A549 (cell line): ENCODE measurements at regions not wholly inside any gene's neighbourhood (a gene's known extent, or its start where the extent isn't known, plus 50 kb on each side); places are given as distances from the start of the nearest gene placed in this dataset.

Experiments used
- ATAC-seq, 2 experiments: fragments of 200-7000 bp in 1 of 2; fragments of >200 bp in 1 of 2; cut with Nextera tagmentation in 1 of 2; cut with Tn5 transposase in 1 of 2; 3 replicates each; pipeline versions ENCODE4 v1.8.0 to v1.9.1; 2018 to 2020; ENCODE audit warnings: mild to moderate bottlenecking in 1 of 2, moderate library complexity in 1 of 2
- CTCF ChIA-PET: fragments of 300-600 bp; sonication (Branson Sonifier 250); formaldehyde crosslinking; extraction: SDS; loops from one replicate; lab custom pipeline; 2021; ENCODE audit warnings: antibody characterized with exemption, inconsistent platforms; lab: Yijun Ruan, JAX
- POLR2A ChIA-PET: fragments of 350-600 bp; formaldehyde crosslinking; extraction: SDS; loops from one replicate; lab custom pipeline; 2021; ENCODE audit warnings: antibody characterized with exemption, inconsistent platforms; lab: Yijun Ruan, JAX
- DNase-seq, 2 experiments: peaks; one replicate each; pipeline versions ENCODE4 v3.0.0 to v3.0.0-alpha.2; 2011 to 2016; ENCODE audit warnings: low read depth in 1 of 2, low spot score in 1 of 2
- FAIRE-seq: peaks from 2 replicates; lab custom pipeline; 2011; peaks lifted over from hg19 to GRCh38; lab: Jason Lieb, UNC
- H3K27ac ChIP-seq, 2 experiments: fragments of >200 bp; sonication (Bioruptor Twin); formaldehyde crosslinking; 3 replicates each; pipeline ENCODE4 v1.5.1; 2016 to 2017
- H3K4me1 ChIP-seq: fragments of >200 bp; sonication (Bioruptor Twin); formaldehyde crosslinking; 3 replicates; pipeline ENCODE4 v1.6.1; 2016
- H3K4me2 ChIP-seq: fragments of >200 bp; sonication (Bioruptor Twin); formaldehyde crosslinking; 3 replicates; pipeline ENCODE4 v1.6.1; 2016
- H3K4me3 ChIP-seq: fragments of >200 bp; sonication (Bioruptor Twin); formaldehyde crosslinking; 3 replicates; pipeline ENCODE4 v1.5.1; 2016
- H3K9me3 ChIP-seq: fragments of >200 bp; sonication (Bioruptor Twin); formaldehyde crosslinking; 3 replicates; pipeline ENCODE4 v1.6.1; 2016
- ATOH8 ChIP-seq: fragments of 250-450 bp; sonication (Bioruptor Pico); IDR thresholded peaks from 2 replicates; pipeline ENCODE4 v1.5.0; 2020; ENCODE audit warnings: low read depth, mild to moderate bottlenecking, moderate library complexity
- BCL3 ChIP-seq: fragments of >200 bp; sonication (Bioruptor Twin); formaldehyde crosslinking; IDR thresholded peaks from 3 replicates; pipeline ENCODE4 v1.6.1; 2016
- BHLHE40 ChIP-seq: IDR thresholded peaks from 2 replicates; pipeline ENCODE4 v1.6.1; 2012; ENCODE audit warnings: low read depth, low read length, inconsistent platforms
- CHD2 ChIP-seq: fragments of 150-350 bp; IDR thresholded peaks from 2 replicates; pipeline ENCODE4 v1.6.1; 2014; ENCODE audit warnings: low read length; ENCODE audit not compliant: partially characterized antibody
- CTCF ChIP-seq: fragments of >200 bp; sonication (Bioruptor Twin); formaldehyde crosslinking; IDR thresholded peaks from 3 replicates; pipeline ENCODE4 v1.5.1; 2016
- EHMT2 ChIP-seq: fragments of 200-600 bp; sonication (generic); IDR thresholded peaks from 2 replicates; pipeline ENCODE4 v1.6.1; 2016; ENCODE audit warnings: antibody characterized with exemption, low read depth, mild to moderate bottlenecking, moderate library complexity
- ESRRA ChIP-seq: fragments of 150-350 bp; IDR thresholded peaks from 2 replicates; pipeline ENCODE4 v1.6.1; 2014; ENCODE audit warnings: mild to moderate bottlenecking, low read length, borderline replicate concordance
- FOSB ChIP-seq: fragments of 250-450 bp; sonication (Bioruptor Pico); IDR thresholded peaks from 2 replicates; pipeline ENCODE4 v1.5.0; 2020; ENCODE audit warnings: mild to moderate bottlenecking, moderate library complexity
- FOSL2 ChIP-seq, 2 experiments: fragments of 450-650 bp in 1 of 2; fragments of >200 bp in 1 of 2; sonication (Bioruptor Twin) in 1 of 2; formaldehyde crosslinking; IDR thresholded peaks; 2 replicates each; pipeline versions ENCODE4 v1.5.0 to v1.6.1; 2016 to 2020; ENCODE audit warnings: mild to moderate bottlenecking in 1 of 2, moderate library complexity in 1 of 2
- FOXS1 ChIP-seq: fragments of 250-450 bp; sonication (Bioruptor Pico); IDR thresholded peaks from 2 replicates; pipeline ENCODE4 v1.5.0; 2020; ENCODE audit warnings: mild to moderate bottlenecking, moderate library complexity
- GATA3 ChIP-seq: IDR thresholded peaks from 2 replicates; pipeline ENCODE4 v1.6.1; 2012; ENCODE audit warnings: borderline replicate concordance
- HOXB5 ChIP-seq: fragments of 250-450 bp; sonication (Bioruptor Pico); IDR thresholded peaks from 2 replicates; pipeline ENCODE4 v1.5.0; 2020; ENCODE audit warnings: mild to moderate bottlenecking, moderate library complexity
- JUN ChIP-seq, 2 experiments: fragments of >200 bp; sonication (Bioruptor Twin); formaldehyde crosslinking; IDR thresholded peaks; 2 replicates in 1 of 2; 3 replicates in 1 of 2; pipeline ENCODE4 v1.6.1; 2016 to 2017
- JUNB ChIP-seq: fragments of >200 bp; sonication (Bioruptor Twin); formaldehyde crosslinking; IDR thresholded peaks from 2 replicates; pipeline ENCODE4 v1.6.1; 2016
- KDM1A ChIP-seq: fragments of 200-600 bp; sonication (generic); IDR thresholded peaks from 2 replicates; pipeline ENCODE4 v1.6.1; 2016; ENCODE audit warnings: low read depth, mild to moderate bottlenecking
- MAFK ChIP-seq: fragments of 450-650 bp; IDR thresholded peaks from 2 replicates; pipeline ENCODE4 v1.6.1; 2014; ENCODE audit not compliant: partially characterized antibody
- MYC ChIP-seq: IDR thresholded peaks from 2 replicates; pipeline ENCODE4 v1.6.1; 2012; ENCODE audit warnings: mild to moderate bottlenecking, inconsistent platforms, low read length, improper control_type of control experiment, borderline replicate concordance
- PHF8 ChIP-seq: fragments of 200-600 bp; sonication (generic); IDR thresholded peaks from 2 replicates; pipeline ENCODE4 v1.6.1; 2016; ENCODE audit warnings: low read depth, mild to moderate bottlenecking, antibody characterized with exemption, moderate library complexity, borderline replicate concordance
- POLR2AphosphoS2 ChIP-seq: conservative IDR thresholded peaks from 2 replicates; pipeline ENCODE4 v1.6.1; 2012; ENCODE audit warnings: low read length, improper control_type of control experiment, inconsistent platforms
- RCOR1 ChIP-seq: fragments of 150-350 bp; IDR thresholded peaks from 2 replicates; pipeline ENCODE4 v1.6.1; 2014; ENCODE audit warnings: antibody characterized with exemption, low read length, low read depth
- REST ChIP-seq: fragments of 200-600 bp; sonication (generic); IDR thresholded peaks from 2 replicates; pipeline ENCODE4 v1.6.1; 2016; ENCODE audit warnings: antibody characterized with exemption, mild to moderate bottlenecking, moderate library complexity
- RFX5 ChIP-seq: fragments of 450-650 bp; IDR thresholded peaks from 2 replicates; pipeline ENCODE4 v1.7.1; 2014; ENCODE audit warnings: antibody characterized with exemption, mild to moderate bottlenecking, moderate library complexity
- RNF2 ChIP-seq: fragments of 200-600 bp; sonication (generic); IDR thresholded peaks from 2 replicates; pipeline ENCODE4 v1.6.1; 2016; ENCODE audit warnings: low read depth, mild to moderate bottlenecking, antibody characterized with exemption, moderate library complexity, borderline replicate concordance
- SMC3 ChIP-seq: fragments of >200 bp; sonication (Bioruptor Twin); formaldehyde crosslinking; IDR thresholded peaks from 3 replicates; pipeline ENCODE4 v1.6.1; 2018; ENCODE audit warnings: inconsistent platforms
- USF2 ChIP-seq: fragments of 450-650 bp; IDR thresholded peaks from 2 replicates; pipeline ENCODE4 v1.6.1; 2014; ENCODE audit warnings: antibody characterized with exemption
- ZFP36 ChIP-seq: fragments of 450-650 bp; IDR thresholded peaks from 2 replicates; pipeline ENCODE4 v1.6.1; 2014; ENCODE audit warnings: borderline replicate concordance; ENCODE audit not compliant: partially characterized antibody
- WGBS: methylation state at CpG from one replicate; pipeline ENCODE4 v1.1.6; 2017; ENCODE audit errors: missing lambda C conversion rate; 5-methylcytosine and 5-hydroxymethylcytosine counted together

- no peak for TF ChIP-seq BHLHE40
- no peak for TF ChIP-seq SMC3
Observed at GRCh38 chr20:39911497-39911896, 777.5 kb downstream of the MAFB start (continued).

- H3K4me2 ChIP-seq = no peak overlapping the region
- WGBS = 12% methylated on average over 2 of the region's 2 CpGs
- H3K27ac ChIP-seq = no peak overlapping the region
- H3K4me3 ChIP-seq = no peak overlapping the region
- DNase-seq (no peak), ATAC-seq (no peak), FAIRE-seq (no peak)
- H3K4me1 ChIP-seq = no peaks in the 10 kb centered on the region
- POLR2A ChIA-PET = no interaction called here
- CTCF ChIA-PET = no interaction called here
- no peaks in the 10 kb centered on the region; the same call in 2 of the 3 replicates for H3K9me3 ChIP-seq
- TF ChIP-seq ZFP36 (no peak), JUNB (no peak), RNF2 (no peak), EHMT2 (no peak), MYC (no peak), MAFK (no peak), PHF8 (no peak), FOSL2 (IDR thresholded peaks at IDR 0.05) (no peak), FOSL2 (CRISPR knock-in tag; IDR thresholded peaks at IDR 0.05) (no peak), CTCF (no peak), HOXB5 (CRISPR knock-in tag) (no peak), JUN (IDR thresholded peaks at IDR 0.05) (no peak), SMC3 (no peak), KDM1A (no peak), CHD2 (no peak), GATA3 (no peak), ESRRA (no peak), USF2 (no peak), RFX5 (no peak), ATOH8 (no peak)
Observed at GRCh38 chr20:39910536-39910935, 778.5 kb downstream of the MAFB start.

GRCh38 chr20:39909447-39909846, 779.6 kb downstream of the MAFB start:
- H3K4me3 ChIP-seq = no peak overlapping the region
- no peak overlapping the region for H3K4me2 ChIP-seq
- ChIA-PET POLR2A (no interaction called here), CTCF (no interaction called here)
- WGBS = 4% methylated on average over 4 of the region's 4 CpGs
- DNase-seq (no peak), ATAC-seq (no peak), FAIRE-seq (no peak)
- H3K27ac ChIP-seq = no peak overlapping the region
- no peaks in the 10 kb centered on the region; the same call in 2 of the 3 replicates for H3K9me3 ChIP-seq
- no peaks in the 10 kb centered on the region for H3K4me1 ChIP-seq
- TF ChIP-seq ATOH8 (no peak), POLR2AphosphoS2 (no peak), BCL3 (no peak), FOXS1 (CRISPR knock-in tag) (no peak), JUN (IDR thresholded peaks at IDR 0.05) (no peak), FOSB (no peak), REST (no peak), USF2 (no peak), RCOR1 (no peak)
